Colonic mucosa (tissue), 4 donors: ENCODE measurements at regions not wholly inside any gene's neighbourhood (a gene's known extent, or its start where the extent isn't known, plus 50 kb on each side); places are given as distances from the start of the nearest gene placed in this dataset.

Experiments used
- DNase-seq: peaks from one replicate; pipeline ENCODE4 v3.0.0-alpha.2; 2020
- H3K27ac ChIP-seq: fragments of 200-600 bp; one replicate; pipeline ENCODE4 v1.8.0; 2021
- H3K27me3 ChIP-seq: fragments of 200-600 bp; one replicate; pipeline ENCODE4 v1.8.0; 2021
- H3K36me3 ChIP-seq: fragments of 200-600 bp; one replicate; pipeline ENCODE4 v1.8.0; 2021
- H3K4me1 ChIP-seq: fragments of 200-600 bp; one replicate; pipeline ENCODE4 v1.8.0; 2021; ENCODE audit warnings: mild to moderate bottlenecking
- H3K4me3 ChIP-seq: fragments of 200-600 bp; one replicate; pipeline ENCODE4 v1.8.0; 2021
- H3K9ac ChIP-seq, 2 donors: one replicate each; pipeline ENCODE4 v1.7.0; 2013; ENCODE audit warnings: control low read depth in 2 of 2, low read depth in 2 of 2, low read length in 2 of 2
- H3K9me3 ChIP-seq: fragments of 200-600 bp; one replicate; pipeline ENCODE4 v1.8.0; 2021
- CTCF ChIP-seq: fragments of 200-600 bp; IDR thresholded peaks from one replicate; pipeline ENCODE4 v1.8.0; 2022; ENCODE audit warnings: antibody characterized with exemption, mild to moderate bottlenecking
- intact Hi-C: fragments of 100-400 bp; cut with DNase I; formaldehyde crosslinking; loops from one replicate; pipeline ENCODE4 v1.14.1; 2022
- donor health status: healthy.
- donor health status: DM: no; HTN: no; CAD: no.
- donor health status: DM: no; HTN: no; CAD: no.

GRCh38 chr2:180463608-180464007 is 456.5 kb upstream of the CWC22 start:
- DNase-seq = no peak
- no peaks in the 10 kb centered on the region for H3K27me3 ChIP-seq
- no peak for TF ChIP-seq CTCF

DNA sequence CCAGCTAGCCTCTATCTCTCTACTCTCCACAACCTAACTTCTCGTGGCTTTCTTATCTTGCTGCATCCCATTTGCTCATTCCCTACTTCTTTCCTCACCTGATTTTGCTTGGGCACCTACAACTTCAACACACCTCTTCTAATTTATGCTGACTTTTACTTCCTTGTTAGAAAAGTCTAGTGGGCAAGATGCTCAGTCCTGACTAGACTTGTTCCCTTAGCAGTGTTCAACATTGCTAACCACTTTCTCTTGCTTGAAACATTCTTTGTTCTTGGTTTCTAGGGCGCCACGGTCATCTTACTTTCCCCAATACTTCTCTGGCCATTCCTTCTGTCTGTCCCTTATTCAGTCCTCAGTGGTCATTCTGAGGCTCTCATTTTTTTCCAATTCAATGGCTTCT is 454.7 kb upstream of the CWC22 start:
- no peak overlapping the region for H3K27ac ChIP-seq

More at GRCh38 chr2:180463608-180464007, 456.5 kb upstream of the CWC22 start:
- no peaks in the 10 kb centered on the region for H3K4me1 ChIP-seq
- no peak overlapping the region for H3K4me3 ChIP-seq
- no peaks in the 10 kb centered on the region for H3K9me3 ChIP-seq
- no peaks in the 10 kb centered on the region for H3K36me3 ChIP-seq
- H3K27ac ChIP-seq = no peak overlapping the region
- no peak overlapping the region for H3K9ac ChIP-seq
- intact Hi-C loops = no loop called here

DNA sequence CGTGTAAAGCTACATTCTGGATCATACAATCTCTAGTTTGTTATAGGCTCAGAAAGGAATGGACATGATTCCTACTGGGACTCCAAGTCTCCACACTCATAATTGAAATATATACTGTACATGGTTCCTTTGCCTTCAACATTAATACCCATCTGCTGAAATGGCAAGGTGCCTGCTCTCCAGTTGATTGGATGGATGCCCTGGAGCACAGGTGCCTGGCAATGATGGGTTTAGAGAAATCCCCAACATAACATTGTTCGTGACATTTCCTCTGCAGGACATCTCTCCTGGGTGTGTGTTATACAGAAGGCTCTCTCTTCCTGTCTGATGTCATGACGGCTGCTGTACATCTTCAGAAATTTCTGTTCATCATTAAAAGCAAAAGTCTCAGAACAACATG is 449.7 kb upstream of the CWC22 start:
- H3K9me3 ChIP-seq = no peaks in the 10 kb centered on the region
- intact Hi-C loops = no loop called here
- no peak overlapping the region for H3K27ac ChIP-seq
- no peak for TF ChIP-seq CTCF
- no peaks in the 10 kb centered on the region for H3K36me3 ChIP-seq
- no peaks in the 10 kb centered on the region for H3K27me3 ChIP-seq
- H3K9ac ChIP-seq = no peak overlapping the region
- H3K4me1 ChIP-seq = no peaks in the 10 kb centered on the region
- no peak for DNase-seq
- H3K4me3 ChIP-seq = no peak overlapping the region

More for the DNA sequence above, 454.7 kb upstream of the CWC22 start:
- no peak for TF ChIP-seq CTCF
- Histone ChIP-seq H3K4me3 (no peak overlapping the region), H3K36me3 (no peaks in the 10 kb centered on the region), H3K9ac (no peak overlapping the region), H3K9me3 (no peaks in the 10 kb centered on the region), H3K4me1 (no peaks in the 10 kb centered on the region), H3K27me3 (no peaks in the 10 kb centered on the region)
- intact Hi-C loops = no loop called here
- no peak for DNase-seq

DNA sequence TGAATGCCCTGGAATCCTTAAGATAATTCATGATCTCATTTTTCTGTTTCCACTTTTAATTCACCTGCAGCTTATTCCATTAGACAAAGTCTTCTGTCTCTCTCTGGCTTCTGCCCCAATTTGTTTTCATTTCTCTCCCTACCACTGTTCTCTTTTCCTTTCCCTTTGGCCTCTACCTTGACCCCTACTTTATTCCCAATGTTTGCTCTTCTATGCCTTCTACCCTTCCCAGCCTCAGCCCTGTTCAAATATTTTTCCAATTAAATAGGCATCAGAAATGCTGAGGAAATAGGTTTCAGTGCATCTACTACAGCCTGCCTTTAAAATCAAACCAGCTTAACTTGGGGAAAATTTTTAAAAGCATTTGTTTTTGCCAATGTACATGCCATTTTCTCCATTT is 443.7 kb upstream of the CWC22 start:
- no peak overlapping the region for H3K27ac ChIP-seq
- no peaks in the 10 kb centered on the region for H3K9me3 ChIP-seq
- TF ChIP-seq CTCF = no peak
- intact Hi-C loops = no loop called here
- no peaks in the 10 kb centered on the region for H3K27me3 ChIP-seq
- DNase-seq = no peak
- no peak overlapping the region for H3K4me3 ChIP-seq
- no peak overlapping the region for H3K9ac ChIP-seq
- no peaks in the 10 kb centered on the region for H3K36me3 ChIP-seq
- no peaks in the 10 kb centered on the region for H3K4me1 ChIP-seq

GRCh38 chr2:180449171-180449915 is 442.2 kb upstream of the CWC22 start:
- no peak for DNase-seq
- H3K4me1 ChIP-seq = no peaks in the 10 kb centered on the region
- intact Hi-C loops = no loop called here
- H3K27me3 ChIP-seq = no peaks in the 10 kb centered on the region
- no peak overlapping the region for H3K4me3 ChIP-seq
- no peak overlapping the region for H3K27ac ChIP-seq
- no peak overlapping the region for H3K9ac ChIP-seq
- no peak for TF ChIP-seq CTCF
- no peaks in the 10 kb centered on the region for H3K9me3 ChIP-seq
- no peaks in the 10 kb centered on the region for H3K36me3 ChIP-seq
